ENCODE measurements at regions not wholly inside any gene's neighbourhood (a gene's known extent, or its start where the extent isn't known, plus 50 kb on each side); places are given as distances from the start of the nearest gene placed in this dataset.

DNA sequence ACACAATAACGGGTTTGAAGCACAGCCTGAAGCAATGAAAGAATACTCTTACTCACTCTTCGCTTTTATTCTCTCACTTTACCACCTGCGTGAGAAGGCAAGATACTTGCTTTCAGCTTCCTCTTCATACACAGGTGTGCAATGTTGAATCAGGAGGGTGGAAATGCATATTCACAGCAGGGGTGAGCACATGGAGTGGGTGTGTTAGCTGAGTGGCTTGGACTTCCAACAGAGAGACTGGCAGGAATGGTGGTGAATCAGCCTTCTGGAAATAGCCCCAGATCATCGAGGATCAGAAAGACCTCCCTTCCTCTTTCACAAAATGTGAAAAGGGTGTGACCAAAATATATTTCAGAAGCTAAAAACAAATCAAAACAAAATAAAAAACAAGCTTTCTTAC is 521.2 kb downstream of the STIM2 start:
- no peaks in the 10 kb centered on the region for H3K9me3 ChIP-seq (ENCODE audit: control insufficient read depth, insufficient read depth, low read depth, low read length)
- H3K36me3 ChIP-seq (ENCODE audit: control insufficient read depth, insufficient read depth, low read length) = no peaks in the 10 kb centered on the region
- intact Hi-C loops (cut with micrococcal nuclease; ENCODE audit: unreplicated experiment) (no loop called here), in situ Hi-C loops (cut with HindIII; ENCODE audit: low pct_unique_long_range_greater_than_20kb, low sequenced_read_pairs) (no loop called here)
- H3K4me1 ChIP-seq (ENCODE audit: control insufficient read depth, insufficient read depth, low read length) = no peaks in the 10 kb centered on the region
- no peak for ATAC-seq
- TF ChIP-seq SIN3A (IDR thresholded peaks at IDR 0.05; ENCODE audit: borderline replicate concordance, insufficient read depth, low read depth, low read length) (no peak), TCF7L2 (IDR thresholded peaks at IDR 0.05; ENCODE audit: low read depth, low read length) (no peak), POLR2AphosphoS5 (IDR thresholded peaks at IDR 0.05; ENCODE audit: low read depth, low read length) (no peak)
- TF ChIP-seq, protein P1, sequence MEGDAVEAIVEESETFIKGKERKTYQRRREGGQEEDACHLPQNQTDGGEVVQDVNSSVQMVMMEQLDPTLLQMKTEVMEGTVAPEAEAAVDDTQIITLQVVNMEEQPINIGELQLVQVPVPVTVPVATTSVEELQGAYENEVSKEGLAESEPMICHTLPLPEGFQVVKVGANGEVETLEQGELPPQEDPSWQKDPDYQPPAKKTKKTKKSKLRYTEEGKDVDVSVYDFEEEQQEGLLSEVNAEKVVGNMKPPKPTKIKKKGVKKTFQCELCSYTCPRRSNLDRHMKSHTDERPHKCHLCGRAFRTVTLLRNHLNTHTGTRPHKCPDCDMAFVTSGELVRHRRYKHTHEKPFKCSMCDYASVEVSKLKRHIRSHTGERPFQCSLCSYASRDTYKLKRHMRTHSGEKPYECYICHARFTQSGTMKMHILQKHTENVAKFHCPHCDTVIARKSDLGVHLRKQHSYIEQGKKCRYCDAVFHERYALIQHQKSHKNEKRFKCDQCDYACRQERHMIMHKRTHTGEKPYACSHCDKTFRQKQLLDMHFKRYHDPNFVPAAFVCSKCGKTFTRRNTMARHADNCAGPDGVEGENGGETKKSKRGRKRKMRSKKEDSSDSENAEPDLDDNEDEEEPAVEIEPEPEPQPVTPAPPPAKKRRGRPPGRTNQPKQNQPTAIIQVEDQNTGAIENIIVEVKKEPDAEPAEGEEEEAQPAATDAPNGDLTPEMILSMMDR (IDR thresholded peaks at IDR 0.05) = no peak
- TF ChIP-seq, protein P2, sequence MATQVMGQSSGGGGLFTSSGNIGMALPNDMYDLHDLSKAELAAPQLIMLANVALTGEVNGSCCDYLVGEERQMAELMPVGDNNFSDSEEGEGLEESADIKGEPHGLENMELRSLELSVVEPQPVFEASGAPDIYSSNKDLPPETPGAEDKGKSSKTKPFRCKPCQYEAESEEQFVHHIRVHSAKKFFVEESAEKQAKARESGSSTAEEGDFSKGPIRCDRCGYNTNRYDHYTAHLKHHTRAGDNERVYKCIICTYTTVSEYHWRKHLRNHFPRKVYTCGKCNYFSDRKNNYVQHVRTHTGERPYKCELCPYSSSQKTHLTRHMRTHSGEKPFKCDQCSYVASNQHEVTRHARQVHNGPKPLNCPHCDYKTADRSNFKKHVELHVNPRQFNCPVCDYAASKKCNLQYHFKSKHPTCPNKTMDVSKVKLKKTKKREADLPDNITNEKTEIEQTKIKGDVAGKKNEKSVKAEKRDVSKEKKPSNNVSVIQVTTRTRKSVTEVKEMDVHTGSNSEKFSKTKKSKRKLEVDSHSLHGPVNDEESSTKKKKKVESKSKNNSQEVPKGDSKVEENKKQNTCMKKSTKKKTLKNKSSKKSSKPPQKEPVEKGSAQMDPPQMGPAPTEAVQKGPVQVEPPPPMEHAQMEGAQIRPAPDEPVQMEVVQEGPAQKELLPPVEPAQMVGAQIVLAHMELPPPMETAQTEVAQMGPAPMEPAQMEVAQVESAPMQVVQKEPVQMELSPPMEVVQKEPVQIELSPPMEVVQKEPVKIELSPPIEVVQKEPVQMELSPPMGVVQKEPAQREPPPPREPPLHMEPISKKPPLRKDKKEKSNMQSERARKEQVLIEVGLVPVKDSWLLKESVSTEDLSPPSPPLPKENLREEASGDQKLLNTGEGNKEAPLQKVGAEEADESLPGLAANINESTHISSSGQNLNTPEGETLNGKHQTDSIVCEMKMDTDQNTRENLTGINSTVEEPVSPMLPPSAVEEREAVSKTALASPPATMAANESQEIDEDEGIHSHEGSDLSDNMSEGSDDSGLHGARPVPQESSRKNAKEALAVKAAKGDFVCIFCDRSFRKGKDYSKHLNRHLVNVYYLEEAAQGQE (IDR thresholded peaks at IDR 0.05; ENCODE audit: insufficient read depth in 1 of 2, low read depth in 2 of 2, low read length in 1 of 2) = no peak
- H3K27me3 ChIP-seq (ENCODE audit: control insufficient read depth, insufficient read depth, low read length) = no peaks in the 10 kb centered on the region
- ChIA-PET CTCF (no interaction called here), POLR2A (no interaction called here)
- no peak overlapping the region for H3K4me3 ChIP-seq (ENCODE audit: low read depth in 2 of 2, low read length in 2 of 2)
- H3K27ac ChIP-seq (ENCODE audit: low read length) = no peak overlapping the region
- no TSS peak for BruUV-seq (replicated peaks)
- no peak for DNase-seq (ENCODE audit: low read depth, low spot score)

DNA sequence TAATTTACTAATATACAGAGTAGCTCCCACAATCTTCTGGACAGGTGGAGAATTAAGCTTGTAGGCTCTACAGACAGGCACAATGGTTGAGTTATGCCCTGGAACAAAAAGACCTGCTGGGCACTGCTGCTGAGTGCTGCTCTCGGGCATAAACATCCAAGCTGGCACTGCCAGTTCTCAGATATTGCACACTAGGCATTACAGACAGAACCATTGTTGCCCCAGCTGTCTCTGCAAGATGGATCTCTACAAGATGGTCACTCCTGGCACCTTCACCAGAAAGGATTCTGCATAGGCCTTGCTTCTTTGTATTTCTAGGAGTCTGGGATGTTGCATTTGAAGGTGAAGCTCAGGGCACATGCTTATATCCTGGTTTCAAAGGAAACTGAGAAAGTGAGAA is 527.1 kb downstream of the STIM2 start:
- CTCF ChIA-PET = no interaction called here
- Histone ChIP-seq H3K9me3 (ENCODE audit: control insufficient read depth, insufficient read depth, low read depth, low read length) (no peaks in the 10 kb centered on the region), H3K4me1 (ENCODE audit: control insufficient read depth, insufficient read depth, low read length) (no peaks in the 10 kb centered on the region), H3K27me3 (ENCODE audit: control insufficient read depth, insufficient read depth, low read length) (no peaks in the 10 kb centered on the region), H3K4me3 (ENCODE audit: low read depth in 2 of 2, low read length in 2 of 2) (no peak overlapping the region), H3K36me3 (ENCODE audit: control insufficient read depth, insufficient read depth, low read length) (no peaks in the 10 kb centered on the region), H3K27ac (ENCODE audit: low read length) (no peak overlapping the region)
- no TSS peak for BruUV-seq (replicated peaks)
- in situ Hi-C loops (cut with HindIII; ENCODE audit: low pct_unique_long_range_greater_than_20kb, low sequenced_read_pairs) = no loop called here
- intact Hi-C loops (cut with micrococcal nuclease; ENCODE audit: unreplicated experiment) = no loop called here
- no peak for DNase-seq (ENCODE audit: low read depth, low spot score)
- POLR2A ChIA-PET = no interaction called here
- TF ChIP-seq, protein P2 (IDR thresholded peaks at IDR 0.05; ENCODE audit: insufficient read depth in 1 of 2, low read depth in 2 of 2, low read length in 1 of 2) = no peak
- TF ChIP-seq TCF7L2 (IDR thresholded peaks at IDR 0.05; ENCODE audit: low read depth, low read length) (no peak), POLR2AphosphoS5 (IDR thresholded peaks at IDR 0.05; ENCODE audit: low read depth, low read length) (no peak), SIN3A (IDR thresholded peaks at IDR 0.05; ENCODE audit: borderline replicate concordance, insufficient read depth, low read depth, low read length) (no peak)
- TF ChIP-seq, protein P1 (IDR thresholded peaks at IDR 0.05) = no peak
- ATAC-seq = no peak

All from Panc1 (cell line).